Common myeloid progenitor, CD34-positive (primary cell): ENCODE measurements at regions not wholly inside any gene's neighbourhood (a gene's known extent, or its start where the extent isn't known, plus 50 kb on each side); places are given as distances from the start of the nearest gene placed in this dataset.
"Not testable (repeated sequence)": the region's sequence is repeated elsewhere in the genome, so short reads cannot be mapped to it uniquely, and the experiment has no call there.

Experiments used
- CTCF ChIA-PET: fragments of 350-600 bp; sonication (Branson Sonifier 250); formaldehyde crosslinking; loops from one replicate; lab custom pipeline; 2021; ENCODE audit warnings: antibody characterized with exemption; lab: Charles Lee
- POLR2A ChIA-PET: fragments of 350-600 bp; sonication (Branson Sonifier 250); formaldehyde crosslinking; loops from one replicate; lab custom pipeline; 2021; ENCODE audit warnings: antibody characterized with exemption; lab: Charles Lee
- DNase-seq, 3 donors: peaks; one replicate each; pipeline versions ENCODE4 v3.0.0 to v3.0.0-alpha.2; 2013
- H3K27ac ChIP-seq, 2 experiments: 1 replicate in 1 of 2; 2 replicates in 1 of 2; pipeline ENCODE4 v1.7.0; 2013; ENCODE audit warnings: inconsistent platforms in 2 of 2, low read length in 2 of 2, mild to moderate bottlenecking in 2 of 2, low read depth in 1 of 2, moderate library complexity in 1 of 2; ENCODE audit not compliant: severe bottlenecking in 2 of 2, insufficient read depth in 1 of 2, poor library complexity in 1 of 2
- H3K27me3 ChIP-seq, 5 experiments: replicated peaks in 2 of 5; 1 replicate in 3 of 5; 2 replicates in 2 of 5; pipeline versions ENCODE4 v1.6.1 to v1.7.0; 2013; ENCODE audit warnings: low read length in 4 of 5, mild to moderate bottlenecking in 2 of 5, moderate library complexity in 2 of 5, inconsistent platforms in 1 of 5; ENCODE audit not compliant: insufficient read depth in 5 of 5, control insufficient read depth in 4 of 5
- H3K36me3 ChIP-seq, 4 experiments: 1 replicate in 2 of 4; 2 replicates in 2 of 4; pipeline versions ENCODE4 v1.6.1 to v1.7.0; 2013; ENCODE audit warnings: low read length in 3 of 4, control low read depth in 1 of 4, mild to moderate bottlenecking in 1 of 4; ENCODE audit not compliant: control insufficient read depth in 4 of 4, insufficient read depth in 4 of 4
- H3K4me1 ChIP-seq, 4 experiments: 1 replicate in 3 of 4; 2 replicates in 1 of 4; pipeline versions ENCODE4 v1.6.1 to v1.7.1; 2013; ENCODE audit warnings: low read length in 3 of 4, mild to moderate bottlenecking in 3 of 4, control low read depth in 1 of 4, inconsistent platforms in 1 of 4, moderate library complexity in 1 of 4; ENCODE audit not compliant: control insufficient read depth in 4 of 4, insufficient read depth in 4 of 4; ENCODE audit errors: control extremely low read depth in 1 of 4
- H3K4me3 ChIP-seq, 7 experiments: 1 replicate in 4 of 7; 2 replicates in 3 of 7; pipeline versions ENCODE4 v1.5.1 to v1.7.0; 2013; ENCODE audit warnings: mild to moderate bottlenecking in 7 of 7, low read length in 6 of 7, moderate library complexity in 6 of 7, inconsistent platforms in 2 of 7, low read depth in 2 of 7, control low read depth in 1 of 7; ENCODE audit not compliant: insufficient read depth in 4 of 7, control insufficient read depth in 1 of 7; ENCODE audit errors: extremely low read depth in 1 of 7
- H3K9me3 ChIP-seq, 5 experiments: 1 replicate in 4 of 5; 2 replicates in 1 of 5; pipeline versions ENCODE4 v1.6.1 to v1.7.1; 2013; ENCODE audit warnings: low read length in 4 of 5, mild to moderate bottlenecking in 2 of 5, inconsistent platforms in 1 of 5, low read depth in 1 of 5, moderate library complexity in 1 of 5; ENCODE audit not compliant: control insufficient read depth in 4 of 5, insufficient read depth in 2 of 5; ENCODE audit errors: control extremely low read depth in 1 of 5
- WGBS: methylation state at CpG from one replicate; pipeline ENCODE4 v1.1.5; 2013; ENCODE audit not compliant: insufficient coverage; 5-methylcytosine and 5-hydroxymethylcytosine counted together

DNA sequence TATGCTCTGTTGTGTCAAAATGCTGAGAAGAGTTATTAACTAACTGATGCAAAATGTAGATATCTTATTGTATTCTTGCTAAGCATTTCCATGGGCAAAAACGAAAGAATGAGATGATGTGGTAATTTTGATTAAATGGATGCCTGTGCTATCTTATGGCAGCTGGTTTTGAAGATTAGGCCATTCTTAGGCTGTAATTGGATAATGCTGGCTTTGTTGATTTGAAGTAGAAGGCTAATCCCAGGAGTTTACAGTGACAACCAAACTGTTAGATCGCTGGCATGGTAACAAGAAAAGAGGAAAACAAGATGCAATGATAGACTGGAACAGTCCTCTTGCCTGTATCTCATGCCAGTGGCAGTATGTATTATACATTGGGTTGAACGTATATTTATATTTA is 74.1 kb upstream of the WDR44 start:
- 40% methylated on average over 1 of the region's 3 CpGs for WGBS
- CTCF ChIA-PET: no interaction called here
- peaks cover 0 to 1% (median 0%) of the 10 kb centered on the region in 5 experiments for H3K9me3 ChIP-seq
- no peaks in the 10 kb centered on the region for H3K36me3 ChIP-seq
- DNase-seq: peak; percentile 26 to 74 (median 49)
- POLR2A ChIA-PET: no interaction called here
- no peak overlapping the region for H3K4me3 ChIP-seq
- H3K27me3 ChIP-seq: no peaks in the 10 kb centered on the region
- no peaks in the 10 kb centered on the region for H3K4me1 ChIP-seq
- H3K27ac ChIP-seq: no peak overlapping the region

- H3K27ac ChIP-seq: no peak overlapping the region
- DNase-seq: peak in 2 of 3 donors; percentile 11 to 24
- H3K27me3 ChIP-seq: no peaks in the 10 kb centered on the region
- CTCF ChIA-PET: no interaction called here
- H3K4me3 ChIP-seq: no peak overlapping the region
- peaks cover 0 to 1% (median 0%) of the 10 kb centered on the region in 5 experiments for H3K9me3 ChIP-seq
- POLR2A ChIA-PET: no interaction called here
- no peaks in the 10 kb centered on the region for H3K36me3 ChIP-seq
- no peaks in the 10 kb centered on the region for H3K4me1 ChIP-seq
Observed at GRCh38 chrX:118272242-118272641, 73.7 kb upstream of the WDR44 start.

GRCh38 chrX:118286066-118286762 is 59.7 kb upstream of the WDR44 start:
- WGBS: 80% methylated on average over 1 of the region's 4 CpGs
- ChIA-PET POLR2A (no interaction called here), CTCF (no interaction called here)
- H3K27ac ChIP-seq: no peak overlapping the region
- DNase-seq: peak; percentile 5 to 21 (median 15)
- no peaks in the 10 kb centered on the region for H3K36me3 ChIP-seq
- H3K4me3 ChIP-seq: no peak overlapping the region
- H3K9me3 ChIP-seq: no peaks in the 10 kb centered on the region
- no peaks in the 10 kb centered on the region for H3K27me3 ChIP-seq
- no peaks in the 10 kb centered on the region for H3K4me1 ChIP-seq

- CTCF ChIA-PET, H3K36me3 ChIP-seq, H3K4me3 ChIP-seq, H3K4me1 ChIP-seq, H3K27ac ChIP-seq, H3K27me3 ChIP-seq, DNase-seq, POLR2A ChIA-PET, H3K9me3 ChIP-seq: not testable (repeated sequence)
- no CpG with 5 or more reads among the region's 1 CpG for WGBS
Observed at GRCh38 chrX:118295818-118296217, 50.1 kb upstream of the WDR44 start.
